GM21717 (cell line): ENCODE measurements at regions not wholly inside any gene's neighbourhood (a gene's known extent, or its start where the extent isn't known, plus 50 kb on each side); places are given as distances from the start of the nearest gene placed in this dataset.

Experiments used
- ATAC-seq: cut with Tn5 transposase; IDR thresholded peaks from one replicate; pipeline ENCODE4 v1.9.1; 2021; ENCODE audit warnings: mild to moderate bottlenecking, moderate library complexity; ENCODE audit not compliant: unreplicated experiment

- peak; percentile 94 for ATAC-seq
Observed at GRCh38 chr14:62081012-62081612, 318.9 kb downstream of the SNAPC1 start.

DNA sequence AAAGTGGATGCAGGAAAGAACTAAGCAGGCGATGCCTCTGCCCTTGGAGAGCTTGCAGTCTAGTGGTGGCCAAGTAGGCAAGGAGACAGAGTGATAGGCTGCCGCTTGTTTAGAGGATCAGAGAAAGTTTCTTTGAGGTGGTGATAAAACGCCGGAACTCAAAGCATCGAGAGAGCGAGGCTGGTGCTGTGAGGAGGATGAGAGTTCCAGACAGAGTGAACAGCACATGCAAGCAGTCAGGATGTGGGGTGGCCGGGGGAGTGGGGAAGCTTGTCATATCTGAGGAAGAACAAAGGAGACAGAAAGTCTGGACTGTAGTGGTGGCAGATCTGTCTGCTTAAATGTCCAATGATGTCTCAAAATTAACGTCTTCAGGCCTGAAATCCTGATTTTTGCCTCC is 319.7 kb downstream of the SNAPC1 start:
- ATAC-seq: no peak

DNA sequence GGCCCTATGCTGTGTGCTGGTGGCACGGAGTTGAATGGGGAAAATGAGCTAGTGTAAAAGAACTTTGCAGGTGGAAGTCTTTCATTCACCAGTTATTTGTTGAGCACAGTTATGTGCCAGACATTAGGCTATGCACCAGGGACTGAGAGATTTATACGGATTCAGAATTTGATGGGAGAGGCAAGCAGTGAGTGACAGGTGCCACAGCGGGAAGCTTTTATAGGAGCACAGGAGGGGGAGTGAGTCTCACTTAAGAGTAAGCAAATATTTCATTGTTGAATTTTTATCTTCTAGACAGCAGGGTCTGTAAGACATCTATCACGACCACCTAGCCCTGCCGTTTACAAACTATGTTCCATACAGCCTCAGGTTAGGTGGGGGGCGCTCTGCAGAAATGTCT is 320.6 kb downstream of the SNAPC1 start:
- ATAC-seq: no peak

DNA sequence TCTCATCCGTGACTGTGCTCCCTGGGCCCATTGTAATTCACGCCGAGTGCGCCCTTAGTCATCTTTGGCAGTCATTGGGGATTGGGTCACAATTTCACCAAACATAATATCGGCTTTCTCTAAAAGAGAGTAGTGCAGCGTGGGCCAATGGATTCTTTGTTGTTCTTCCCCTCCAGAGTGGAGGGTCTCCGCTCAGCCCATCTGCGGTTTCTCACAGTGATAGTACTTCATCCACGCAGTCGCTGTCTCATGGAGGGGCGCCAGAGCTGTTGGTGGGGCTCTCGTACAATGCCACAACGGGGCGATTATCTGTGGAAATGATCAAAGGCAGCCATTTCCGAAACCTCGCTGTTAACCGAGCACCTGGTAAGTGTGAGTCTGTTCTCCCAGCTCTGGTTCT is 321.8 kb downstream of the SNAPC1 start:
- ATAC-seq: no peak

- ATAC-seq: no peak
Observed at GRCh38 chr14:62087191-62087590, 325.0 kb downstream of the SNAPC1 start.

- ATAC-seq: no peak
Observed at GRCh38 chr14:62093736-62094135, 331.5 kb downstream of the SNAPC1 start.

- ATAC-seq: no peak
Observed at GRCh38 chr14:62097072-62097471, 334.9 kb downstream of the SNAPC1 start.

GRCh38 chr14:62097824-62098223 is 335.6 kb downstream of the SNAPC1 start:
- ATAC-seq: no peak

GRCh38 chr14:62098357-62098756 is 336.1 kb downstream of the SNAPC1 start:
- ATAC-seq: no peak

GRCh38 chr14:62099091-62099490 is 336.9 kb downstream of the SNAPC1 start:
- no peak for ATAC-seq

- ATAC-seq: no peak
Observed at GRCh38 chr14:62101189-62101588, 339.0 kb downstream of the SNAPC1 start.

GRCh38 chr14:62101673-62102348 is 339.6 kb downstream of the SNAPC1 start:
- ATAC-seq: no peak

- no peak for ATAC-seq
Observed at GRCh38 chr14:62102349-62102725, 340.1 kb downstream of the SNAPC1 start.

DNA sequence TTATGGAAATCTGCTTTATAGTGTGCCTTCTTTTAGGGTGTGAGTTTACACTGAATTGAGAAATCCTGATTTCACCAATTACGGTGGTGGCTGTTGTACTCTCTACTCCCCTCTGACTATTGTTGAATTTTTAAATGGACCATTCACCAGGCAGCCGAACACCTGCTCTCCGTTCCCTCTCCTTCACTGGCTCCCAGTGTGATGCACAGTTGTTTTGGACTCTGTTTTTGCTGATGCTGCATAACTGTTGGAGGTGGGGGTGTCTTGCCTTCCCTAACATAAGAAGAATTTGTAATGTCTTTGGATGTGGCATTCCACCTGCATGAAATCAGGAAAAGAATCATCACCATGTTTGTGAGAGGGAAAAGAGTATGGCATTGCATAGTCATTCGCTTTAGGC is 341.2 kb downstream of the SNAPC1 start:
- ATAC-seq: no peak

DNA sequence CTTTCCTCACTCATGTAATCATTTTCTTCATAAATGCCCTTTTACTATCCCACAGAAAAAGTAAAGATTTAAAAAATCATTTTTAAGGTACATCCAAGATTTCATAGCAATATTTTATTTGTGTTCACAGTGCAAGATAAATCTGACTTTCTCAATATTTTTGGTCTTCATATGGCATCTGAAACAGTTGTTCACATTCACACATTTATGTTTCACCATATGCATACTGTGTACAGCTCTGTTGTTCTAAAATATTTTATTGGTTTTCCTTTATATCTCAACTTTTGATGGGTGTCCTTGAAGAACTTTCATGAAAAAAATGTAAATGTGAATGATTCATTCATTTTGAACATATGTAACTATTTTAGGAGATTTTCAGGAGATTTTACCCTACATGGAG is 348.7 kb downstream of the SNAPC1 start:
- ATAC-seq: no peak

DNA sequence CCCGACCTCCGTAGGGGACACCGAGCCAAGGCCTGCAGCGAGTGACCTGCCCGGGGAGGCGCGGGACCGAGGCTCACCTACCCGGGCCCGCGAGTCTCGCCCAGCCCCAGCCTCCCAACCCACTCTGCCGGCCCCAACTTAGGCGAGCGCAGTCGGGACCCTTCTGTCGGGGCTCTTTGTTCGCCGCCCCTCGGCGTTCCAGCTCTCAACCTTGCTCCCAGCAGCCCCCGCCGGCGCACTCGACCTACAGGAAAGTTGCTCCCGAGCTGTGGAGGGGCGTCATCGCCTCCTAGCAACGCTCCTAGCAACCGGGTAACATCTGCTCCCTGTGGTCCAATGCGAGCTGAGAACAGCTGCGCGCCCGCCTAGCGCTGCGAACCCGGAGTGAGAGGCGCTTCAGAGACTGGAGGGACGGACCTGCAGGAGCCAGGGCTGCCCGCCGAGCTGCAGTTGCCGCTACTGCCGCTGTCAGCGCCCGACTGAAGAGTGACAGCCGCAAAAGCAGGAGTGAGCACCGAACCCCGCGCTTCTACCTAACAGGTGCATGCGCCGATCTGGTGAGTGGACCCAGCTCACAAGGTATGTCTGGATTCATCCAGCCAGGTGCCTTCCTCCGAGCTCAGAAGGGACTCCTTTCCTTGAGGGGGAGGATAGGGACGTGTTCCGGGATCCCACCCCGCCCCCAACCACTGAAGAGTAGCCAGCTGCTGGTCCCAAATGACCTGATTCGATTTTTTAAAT is 355.0 kb downstream of the SNAPC1 start:
- peak; percentile 79 for ATAC-seq

GRCh38 chr14:62117751-62118105 is 355.5 kb downstream of the SNAPC1 start:
- ATAC-seq: no peak

- ATAC-seq: peak; percentile 52
Observed at GRCh38 chr14:62118461-62118860, 356.2 kb downstream of the SNAPC1 start.

DNA sequence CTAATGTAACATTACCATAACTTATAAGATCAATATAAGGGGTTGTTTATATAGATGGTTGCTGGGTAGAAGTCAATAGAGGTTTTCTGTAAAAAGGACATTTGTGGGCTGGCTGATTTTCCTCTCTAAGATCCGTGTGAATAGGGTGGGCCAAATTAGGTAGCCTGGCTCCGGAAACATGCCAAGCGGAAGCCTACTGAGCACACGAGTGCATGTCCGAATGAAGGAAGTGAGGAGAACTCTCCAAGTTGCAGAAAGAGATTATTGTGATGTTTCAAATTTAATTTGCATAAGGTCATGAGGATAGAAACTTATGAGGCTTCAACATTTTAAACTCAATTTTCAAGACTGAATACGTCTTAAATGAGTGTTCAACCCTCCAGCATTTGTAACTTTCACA is 356.7 kb downstream of the SNAPC1 start:
- ATAC-seq: peak; percentile 52

GRCh38 chr14:62123961-62124360 is 361.7 kb downstream of the SNAPC1 start:
- peak; percentile 63 for ATAC-seq

DNA sequence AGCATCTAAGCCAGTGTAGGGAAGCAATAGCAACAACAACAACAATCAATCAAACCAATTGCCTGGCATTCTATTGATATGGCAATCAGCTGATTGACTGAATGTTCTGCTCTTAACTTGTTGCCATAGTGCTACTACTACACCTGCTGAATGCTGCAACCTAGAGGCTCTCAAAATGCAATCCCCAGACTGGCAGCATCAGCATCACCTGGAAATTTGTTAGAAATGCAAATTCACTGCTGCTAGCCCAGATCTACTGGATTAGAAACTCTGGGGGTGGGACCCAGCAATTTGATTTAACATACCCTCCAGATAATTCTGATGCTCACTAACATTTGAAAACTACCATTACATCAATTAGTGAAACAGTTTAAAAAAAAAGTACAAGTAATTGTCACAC is 363.6 kb downstream of the SNAPC1 start:
- no peak for ATAC-seq

GRCh38 chr14:62126879-62127478 is 364.8 kb downstream of the SNAPC1 start:
- peak; percentile 63 for ATAC-seq
